Osteocyte (in vitro differentiated cells): ENCODE measurements at regions not wholly inside any gene's neighbourhood (a gene's known extent, or its start where the extent isn't known, plus 50 kb on each side); places are given as distances from the start of the nearest gene placed in this dataset.

ENCODE experiments used
- DNase-seq: peaks from one replicate; pipeline ENCODE4 v3.0.0; 2021; ENCODE audit warnings: mixed read lengths; ENCODE audit not compliant: unreplicated experiment; ENCODE audit errors: extremely low spot score
- H3K27ac Mint-ChIP-seq: one replicate; pipeline ENCODE4 v1.8.0; 2021; ENCODE audit warnings: mild to moderate bottlenecking, mixed read lengths; ENCODE audit not compliant: unreplicated experiment
- H3K27me3 Mint-ChIP-seq: one replicate; pipeline ENCODE4 v1.8.0; 2021; ENCODE audit warnings: mixed read lengths; ENCODE audit not compliant: unreplicated experiment
- H3K36me3 Mint-ChIP-seq: one replicate; pipeline ENCODE4 v1.8.0; 2021; ENCODE audit warnings: mixed read lengths; ENCODE audit not compliant: unreplicated experiment
- H3K4me1 Mint-ChIP-seq: one replicate; pipeline ENCODE4 v1.8.0; 2021; ENCODE audit warnings: mixed read lengths; ENCODE audit not compliant: unreplicated experiment
- H3K4me3 Mint-ChIP-seq: one replicate; pipeline ENCODE4 v1.8.0; 2021; ENCODE audit warnings: mild to moderate bottlenecking, moderate library complexity, mixed read lengths; ENCODE audit not compliant: unreplicated experiment
- H3K9me3 Mint-ChIP-seq: one replicate; pipeline ENCODE4 v1.8.0; 2021; ENCODE audit warnings: mixed read lengths; ENCODE audit not compliant: unreplicated experiment
- TF ChIP-seq, protein P1 (sequence below): fragments of 200-600 bp; sonication (generic); IDR thresholded peaks from 2 replicates; pipeline ENCODE4 v1.5.0; 2021; ENCODE audit warnings: antibody characterized with exemption, mild to moderate bottlenecking, moderate library complexity

DNA sequence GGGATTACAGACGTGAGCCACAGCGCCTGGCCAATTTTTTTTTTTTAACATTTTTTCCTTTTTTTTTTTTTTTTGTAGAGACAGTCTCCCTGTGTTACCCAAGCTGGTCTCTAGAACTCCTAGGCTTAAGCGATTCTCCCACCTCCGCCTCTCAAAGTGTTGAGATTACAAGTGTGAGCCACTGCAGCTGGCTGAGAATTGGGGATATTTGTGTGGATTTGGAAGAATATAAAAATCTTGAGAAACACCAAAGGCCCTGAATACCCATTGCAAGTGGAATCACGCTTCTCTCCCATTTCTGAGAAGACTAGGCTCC is 79.9 kb upstream of the ABCC4 start:
- H3K4me3 Mint-ChIP-seq, result no peak overlapping the region

DNA sequence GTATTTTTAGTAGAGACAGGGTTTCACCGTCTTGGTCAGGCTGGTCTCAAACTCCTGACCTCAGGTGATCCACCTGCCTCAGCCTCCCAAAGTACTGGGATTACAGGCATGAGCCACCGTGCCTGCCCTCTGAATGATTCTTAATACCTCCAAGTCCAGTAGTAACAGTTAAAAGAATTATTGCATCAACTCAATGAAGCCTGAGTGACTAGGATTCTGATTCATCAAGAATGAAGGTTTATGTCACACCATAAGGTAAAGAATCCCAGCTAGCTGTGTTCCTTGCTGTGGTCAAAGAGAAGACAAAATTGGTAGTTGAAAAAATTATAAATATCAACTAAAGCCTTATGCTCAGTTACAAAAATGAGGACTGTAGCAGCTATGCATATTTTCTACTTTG is 81.2 kb upstream of the ABCC4 start:
- H3K27me3 Mint-ChIP-seq, result no peaks in the 10 kb centered on the region
- TF ChIP-seq, protein P1, sequence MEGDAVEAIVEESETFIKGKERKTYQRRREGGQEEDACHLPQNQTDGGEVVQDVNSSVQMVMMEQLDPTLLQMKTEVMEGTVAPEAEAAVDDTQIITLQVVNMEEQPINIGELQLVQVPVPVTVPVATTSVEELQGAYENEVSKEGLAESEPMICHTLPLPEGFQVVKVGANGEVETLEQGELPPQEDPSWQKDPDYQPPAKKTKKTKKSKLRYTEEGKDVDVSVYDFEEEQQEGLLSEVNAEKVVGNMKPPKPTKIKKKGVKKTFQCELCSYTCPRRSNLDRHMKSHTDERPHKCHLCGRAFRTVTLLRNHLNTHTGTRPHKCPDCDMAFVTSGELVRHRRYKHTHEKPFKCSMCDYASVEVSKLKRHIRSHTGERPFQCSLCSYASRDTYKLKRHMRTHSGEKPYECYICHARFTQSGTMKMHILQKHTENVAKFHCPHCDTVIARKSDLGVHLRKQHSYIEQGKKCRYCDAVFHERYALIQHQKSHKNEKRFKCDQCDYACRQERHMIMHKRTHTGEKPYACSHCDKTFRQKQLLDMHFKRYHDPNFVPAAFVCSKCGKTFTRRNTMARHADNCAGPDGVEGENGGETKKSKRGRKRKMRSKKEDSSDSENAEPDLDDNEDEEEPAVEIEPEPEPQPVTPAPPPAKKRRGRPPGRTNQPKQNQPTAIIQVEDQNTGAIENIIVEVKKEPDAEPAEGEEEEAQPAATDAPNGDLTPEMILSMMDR, result no peak
- H3K4me3 Mint-ChIP-seq, result no peak overlapping the region
- DNase-seq, result no peak
- H3K4me1 Mint-ChIP-seq, result peaks cover 7% of the 10 kb centered on the region
- H3K36me3 Mint-ChIP-seq, result no peaks in the 10 kb centered on the region
- H3K27ac Mint-ChIP-seq, result no peak overlapping the region
- no peaks in the 10 kb centered on the region for H3K9me3 Mint-ChIP-seq

More for the DNA sequence above, 79.9 kb upstream of the ABCC4 start:
- no peak overlapping the region for H3K27ac Mint-ChIP-seq
- TF ChIP-seq, protein P1, result no peak
- H3K27me3 Mint-ChIP-seq, result no peaks in the 10 kb centered on the region
- no peaks in the 10 kb centered on the region for H3K36me3 Mint-ChIP-seq
- no peak for DNase-seq
- no peaks in the 10 kb centered on the region for H3K9me3 Mint-ChIP-seq
- H3K4me1 Mint-ChIP-seq, result peaks cover 7% of the 10 kb centered on the region

DNA sequence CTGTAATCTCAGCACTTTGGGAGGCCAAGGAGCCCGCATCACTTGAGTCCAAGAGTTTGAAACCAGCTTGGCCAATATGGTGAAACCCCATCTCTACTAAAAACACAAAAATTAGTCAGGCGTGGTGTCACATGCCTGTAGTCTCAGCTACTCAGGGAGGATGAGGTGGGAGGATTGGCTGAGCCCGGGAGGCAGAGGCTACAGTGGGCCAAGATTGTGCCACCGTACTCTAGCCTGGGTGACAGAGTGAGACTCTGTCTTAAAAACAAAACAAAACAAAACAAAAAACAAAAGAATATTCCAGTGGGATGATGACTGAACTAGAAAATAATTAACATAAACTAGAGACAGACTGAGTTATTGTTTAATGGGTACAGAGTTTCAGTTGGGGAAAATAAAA is 81.7 kb upstream of the ABCC4 start:
- H3K36me3 Mint-ChIP-seq, result no peaks in the 10 kb centered on the region
- H3K27me3 Mint-ChIP-seq, result peaks cover 4% of the 10 kb centered on the region
- H3K4me1 Mint-ChIP-seq, result peaks cover 10% of the 10 kb centered on the region
- no peak overlapping the region for H3K4me3 Mint-ChIP-seq
- TF ChIP-seq, protein P1, result no peak
- no peak for DNase-seq
- H3K9me3 Mint-ChIP-seq, result no peaks in the 10 kb centered on the region
- no peak overlapping the region for H3K27ac Mint-ChIP-seq

DNA sequence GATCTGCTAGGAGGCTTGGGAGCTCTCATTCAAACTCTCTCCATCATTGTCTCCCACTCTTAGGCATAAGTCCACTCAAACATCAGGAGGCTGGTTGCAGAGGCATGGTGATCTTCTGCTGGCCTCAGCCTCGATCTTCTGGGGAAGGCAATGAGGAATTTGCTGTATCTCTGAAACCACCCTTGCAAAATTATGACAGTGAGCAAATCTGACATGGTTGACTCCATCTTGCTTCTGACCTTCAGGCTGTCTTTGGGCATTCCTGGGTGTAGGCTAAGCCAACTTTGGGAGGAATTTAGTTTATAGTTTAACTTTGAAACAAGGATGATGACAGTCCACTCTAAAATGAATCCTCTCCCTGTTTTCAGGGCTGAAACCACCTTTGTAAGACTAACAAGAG is 84.1 kb upstream of the ABCC4 start:
- Mint-ChIP-seq H3K27ac (no peak overlapping the region), H3K4me3 (no peak overlapping the region), H3K9me3 (no peaks in the 10 kb centered on the region), H3K36me3 (no peaks in the 10 kb centered on the region), H3K4me1 (peaks cover 9% of the 10 kb centered on the region), H3K27me3 (peaks cover 26% of the 10 kb centered on the region)
- no peak for DNase-seq
- TF ChIP-seq, protein P1, result no peak

DNA sequence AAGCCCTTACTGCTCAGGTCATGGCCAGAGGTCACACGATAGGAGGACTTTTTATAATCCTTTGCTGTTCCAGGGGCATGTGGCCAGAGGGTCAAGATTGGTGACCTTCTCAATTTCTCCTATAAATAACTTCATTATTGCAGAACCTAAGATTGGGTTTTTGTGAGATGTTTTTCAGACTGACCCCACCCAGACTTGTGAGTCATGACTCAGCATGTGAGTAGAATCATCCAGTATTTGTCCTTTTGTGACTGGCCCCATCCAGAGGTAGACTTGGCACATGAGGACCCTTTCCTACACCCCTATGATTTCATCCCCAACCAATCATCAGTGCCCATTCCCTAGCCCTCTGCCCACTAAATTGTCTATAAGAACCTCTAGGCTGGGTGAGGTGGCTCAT is 84.5 kb upstream of the ABCC4 start:
- no peak overlapping the region for H3K27ac Mint-ChIP-seq
- no peak for DNase-seq
- no peaks in the 10 kb centered on the region for H3K9me3 Mint-ChIP-seq
- peaks cover 4% of the 10 kb centered on the region for H3K4me1 Mint-ChIP-seq
- TF ChIP-seq, protein P1, result no peak
- H3K4me3 Mint-ChIP-seq, result no peak overlapping the region
- peaks cover 29% of the 10 kb centered on the region for H3K27me3 Mint-ChIP-seq
- H3K36me3 Mint-ChIP-seq, result no peaks in the 10 kb centered on the region
